ENCODE measurements at regions not wholly inside any gene's neighbourhood (a gene's known extent, or its start where the extent isn't known, plus 50 kb on each side); places are given as distances from the start of the nearest gene placed in this dataset.

DNA sequence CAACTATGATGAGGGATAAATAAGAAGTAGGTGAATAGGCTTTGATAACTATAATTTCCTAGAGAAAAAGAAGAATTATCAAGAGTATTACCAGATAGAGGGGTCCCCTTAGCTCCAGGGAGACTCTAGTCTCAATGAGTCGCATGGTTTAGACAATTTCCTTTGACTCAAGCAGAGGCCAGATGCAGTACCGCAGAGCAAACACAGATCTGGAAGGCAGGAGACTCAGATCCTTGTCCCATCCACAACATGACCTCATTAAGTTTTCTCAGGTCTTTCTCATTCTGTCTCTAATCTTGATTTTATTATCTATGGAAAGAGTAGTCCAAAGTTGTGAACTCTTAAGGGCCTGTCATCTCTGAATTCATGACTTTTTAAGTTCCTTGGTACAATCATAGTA lies 987.9 kb downstream of the NTRK3 start:
- POLR2A ChIA-PET: no interaction called here
- Mint-ChIP-seq H3K27me3 (peaks cover 0 to 9% of the 10 kb centered on the region in 2 donors), H3K9me3 (peaks cover 2 to 6% (median 3%) of the 10 kb centered on the region in 5 donors), H3K36me3 (no peaks in the 10 kb centered on the region), H3K4me3 (no peak overlapping the region), H3K4me1 (no peaks in the 10 kb centered on the region), H3K27ac (no peak overlapping the region)
- Histone ChIP-seq H3K27ac (ENCODE audit: low read depth, low read length) (no peak overlapping the region), H3K27me3 (ENCODE audit: insufficient read depth, low read length, poor library complexity, severe bottlenecking) (no peaks in the 10 kb centered on the region), H3K36me3 (ENCODE audit: insufficient read depth, low read length) (no peaks in the 10 kb centered on the region), H3K4me3 (ENCODE audit: low read length) (no peak overlapping the region), H3K4me1 (ENCODE audit: insufficient read depth, low read length) (no peaks in the 10 kb centered on the region), H3K9me3 (ENCODE audit: low read length) (no peaks in the 10 kb centered on the region)
- CTCF ChIA-PET: no interaction called here
- no peak for DNase-seq

DNA sequence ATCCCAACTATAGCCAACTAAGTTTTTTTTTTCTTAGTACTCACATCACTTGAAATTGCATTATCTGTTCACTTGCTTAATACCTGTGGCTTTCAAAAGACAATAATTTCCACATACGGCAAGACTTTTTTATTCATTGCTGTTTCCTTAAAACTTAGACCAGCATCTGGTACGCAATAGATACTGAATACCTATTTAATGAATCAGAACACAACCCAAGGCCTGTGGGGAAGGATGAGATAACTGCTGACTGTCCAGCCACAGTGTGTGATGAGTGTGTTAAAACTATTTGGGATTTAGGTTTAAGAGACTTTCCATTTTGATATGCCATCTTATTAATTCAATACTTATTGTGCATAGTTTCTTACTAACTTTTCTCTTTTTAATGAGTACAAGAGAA lies 988.7 kb downstream of the NTRK3 start:
- Histone ChIP-seq H3K27me3 (ENCODE audit: insufficient read depth, low read length, poor library complexity, severe bottlenecking) (no peaks in the 10 kb centered on the region), H3K36me3 (ENCODE audit: insufficient read depth, low read length) (no peaks in the 10 kb centered on the region), H3K27ac (ENCODE audit: low read depth, low read length) (no peak overlapping the region), H3K4me3 (ENCODE audit: low read length) (no peak overlapping the region), H3K4me1 (ENCODE audit: insufficient read depth, low read length) (no peaks in the 10 kb centered on the region), H3K9me3 (ENCODE audit: low read length) (no peaks in the 10 kb centered on the region)
- Mint-ChIP-seq H3K36me3 (no peaks in the 10 kb centered on the region), H3K9me3 (peaks cover 0 to 6% (median 3%) of the 10 kb centered on the region in 5 donors), H3K27ac (no peak overlapping the region), H3K4me1 (no peaks in the 10 kb centered on the region), H3K4me3 (no peak overlapping the region), H3K27me3 (peaks cover 0 to 9% of the 10 kb centered on the region in 2 donors)
- ChIA-PET CTCF (no interaction called here), POLR2A (no interaction called here)
- DNase-seq: no peak

GRCh38 chr15:87263871-87264270 lies 992.7 kb downstream of the NTRK3 start:
- Mint-ChIP-seq H3K4me3 (no peak overlapping the region), H3K36me3 (no peaks in the 10 kb centered on the region), H3K4me1 (no peaks in the 10 kb centered on the region), H3K27me3 (peaks cover 0 to 14% of the 10 kb centered on the region in 2 donors), H3K9me3 (peaks cover 0 to 8% (median 6%) of the 10 kb centered on the region in 5 donors), H3K27ac (no peak overlapping the region)
- no peaks in the 10 kb centered on the region for H3K4me1 ChIP-seq (ENCODE audit: insufficient read depth, low read length)
- H3K27me3 ChIP-seq (ENCODE audit: insufficient read depth, low read length, poor library complexity, severe bottlenecking): no peaks in the 10 kb centered on the region
- H3K36me3 ChIP-seq (ENCODE audit: insufficient read depth, low read length): no peaks in the 10 kb centered on the region
- CTCF ChIA-PET: no interaction called here
- POLR2A ChIA-PET: no interaction called here
- H3K4me3 ChIP-seq (ENCODE audit: low read length): no peak overlapping the region
- no peak for DNase-seq
- no peaks in the 10 kb centered on the region for H3K9me3 ChIP-seq (ENCODE audit: low read length)
- H3K27ac ChIP-seq (ENCODE audit: low read depth, low read length): no peak overlapping the region

DNA sequence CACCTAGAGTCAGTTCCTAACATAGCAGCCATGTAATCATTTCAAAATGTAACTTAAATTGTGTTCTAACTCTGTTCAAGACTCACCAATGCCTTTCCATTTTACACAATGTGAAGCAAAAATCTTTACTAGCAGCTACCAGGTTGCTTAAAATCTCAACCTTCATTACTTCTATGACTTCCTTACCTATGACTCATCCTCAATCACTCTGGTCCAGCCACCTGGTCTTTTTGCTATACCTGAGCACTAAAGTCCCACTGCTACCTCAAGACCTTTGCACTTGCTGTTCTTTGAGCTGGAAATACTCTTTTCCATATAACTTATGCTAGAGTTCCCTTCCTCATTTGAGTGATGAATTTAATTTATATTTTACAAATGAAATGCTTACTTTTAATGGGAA lies 993.2 kb downstream of the NTRK3 start:
- Histone ChIP-seq H3K4me1 (ENCODE audit: insufficient read depth, low read length) (no peaks in the 10 kb centered on the region), H3K36me3 (ENCODE audit: insufficient read depth, low read length) (no peaks in the 10 kb centered on the region), H3K4me3 (ENCODE audit: low read length) (no peak overlapping the region), H3K27me3 (ENCODE audit: insufficient read depth, low read length, poor library complexity, severe bottlenecking) (no peaks in the 10 kb centered on the region), H3K9me3 (ENCODE audit: low read length) (no peaks in the 10 kb centered on the region), H3K27ac (ENCODE audit: low read depth, low read length) (no peak overlapping the region)
- no peak for DNase-seq
- Mint-ChIP-seq H3K4me3 (no peak overlapping the region), H3K27me3 (peaks cover 2 to 14% of the 10 kb centered on the region in 2 donors), H3K4me1 (no peaks in the 10 kb centered on the region), H3K9me3 (peaks cover 0 to 8% (median 6%) of the 10 kb centered on the region in 5 donors), H3K36me3 (no peaks in the 10 kb centered on the region), H3K27ac (no peak overlapping the region)
- POLR2A ChIA-PET: no interaction called here
- CTCF ChIA-PET: no interaction called here

DNA sequence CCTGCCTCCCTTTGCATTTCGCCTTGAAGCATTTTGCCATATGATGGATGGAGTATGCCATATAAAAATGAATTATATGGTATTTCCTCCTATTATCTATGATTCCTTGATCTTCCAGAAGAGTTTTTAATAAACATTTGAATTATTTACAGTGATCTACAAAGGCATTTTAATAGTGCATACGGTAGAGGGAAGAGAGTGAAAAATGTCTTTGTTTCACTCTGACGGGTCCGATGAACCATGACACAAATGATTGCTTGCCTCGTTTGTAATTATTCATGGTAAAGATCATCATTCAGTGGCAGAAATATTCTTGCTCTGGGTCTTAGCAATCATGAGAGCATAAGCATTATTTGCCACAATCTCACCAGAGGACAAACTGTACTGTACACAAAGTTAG lies 1010.9 kb downstream of the NTRK3 start:
- Histone ChIP-seq H3K36me3 (ENCODE audit: insufficient read depth, low read length) (no peaks in the 10 kb centered on the region), H3K9me3 (ENCODE audit: low read length) (no peaks in the 10 kb centered on the region), H3K4me3 (ENCODE audit: low read length) (no peak overlapping the region), H3K4me1 (ENCODE audit: insufficient read depth, low read length) (no peaks in the 10 kb centered on the region), H3K27me3 (ENCODE audit: insufficient read depth, low read length, poor library complexity, severe bottlenecking) (no peaks in the 10 kb centered on the region), H3K27ac (ENCODE audit: low read depth, low read length) (no peak overlapping the region)
- no peak overlapping the region for H3K27ac Mint-ChIP-seq
- POLR2A ChIA-PET: no interaction called here
- peaks cover 0 to 7% (median 0%) of the 10 kb centered on the region in 5 donors for H3K9me3 Mint-ChIP-seq
- no peaks in the 10 kb centered on the region for H3K36me3 Mint-ChIP-seq
- H3K27me3 Mint-ChIP-seq: peaks cover 0 to 2% of the 10 kb centered on the region in 2 donors
- CTCF ChIA-PET: no interaction called here
- DNase-seq: no peak
- H3K4me3 Mint-ChIP-seq: no peak overlapping the region
- H3K4me1 Mint-ChIP-seq: no peaks in the 10 kb centered on the region

- Mint-ChIP-seq H3K4me3 (no peak overlapping the region), H3K27ac (no peak overlapping the region), H3K4me1 (no peaks in the 10 kb centered on the region), H3K9me3 (peaks cover 0 to 2% (median 0%) of the 10 kb centered on the region in 5 donors), H3K36me3 (no peaks in the 10 kb centered on the region), H3K27me3 (peaks cover 2 to 4% of the 10 kb centered on the region in 2 donors)
- DNase-seq: no peak
- H3K36me3 ChIP-seq (ENCODE audit: insufficient read depth, low read length): no peaks in the 10 kb centered on the region
- no peaks in the 10 kb centered on the region for H3K9me3 ChIP-seq (ENCODE audit: low read length)
- H3K4me3 ChIP-seq (ENCODE audit: low read length): no peak overlapping the region
- POLR2A ChIA-PET: no interaction called here
- H3K27me3 ChIP-seq (ENCODE audit: insufficient read depth, low read length, poor library complexity, severe bottlenecking): no peaks in the 10 kb centered on the region
- CTCF ChIA-PET: no interaction called here
- H3K4me1 ChIP-seq (ENCODE audit: insufficient read depth, low read length): no peaks in the 10 kb centered on the region
- no peak overlapping the region for H3K27ac ChIP-seq (ENCODE audit: low read depth, low read length)
These were observed 1013.1 kb downstream of the NTRK3 start for GRCh38 chr15:87243474-87243873.

GRCh38 chr15:87239582-87240230 lies 1016.8 kb downstream of the NTRK3 start:
- Histone ChIP-seq H3K9me3 (ENCODE audit: low read length) (no peaks in the 10 kb centered on the region), H3K36me3 (ENCODE audit: insufficient read depth, low read length) (no peaks in the 10 kb centered on the region), H3K27me3 (ENCODE audit: insufficient read depth, low read length, poor library complexity, severe bottlenecking) (no peaks in the 10 kb centered on the region), H3K27ac (ENCODE audit: low read depth, low read length) (no peak overlapping the region), H3K4me1 (ENCODE audit: insufficient read depth, low read length) (no peaks in the 10 kb centered on the region), H3K4me3 (ENCODE audit: low read length) (no peak overlapping the region)
- H3K27ac Mint-ChIP-seq: no peak overlapping the region
- peaks cover 0 to 3% (median 0%) of the 10 kb centered on the region in 5 donors for H3K9me3 Mint-ChIP-seq
- CTCF ChIA-PET: no interaction called here
- DNase-seq: no peak
- H3K4me3 Mint-ChIP-seq: no peak overlapping the region
- POLR2A ChIA-PET: no interaction called here
- peaks cover 3 to 4% of the 10 kb centered on the region in 2 donors for H3K27me3 Mint-ChIP-seq
- H3K4me1 Mint-ChIP-seq: no peaks in the 10 kb centered on the region
- no peaks in the 10 kb centered on the region for H3K36me3 Mint-ChIP-seq

GRCh38 chr15:87238451-87239068 lies 1018.0 kb downstream of the NTRK3 start:
- Histone ChIP-seq H3K27me3 (ENCODE audit: insufficient read depth, low read length, poor library complexity, severe bottlenecking) (no peaks in the 10 kb centered on the region), H3K27ac (ENCODE audit: low read depth, low read length) (no peak overlapping the region), H3K4me3 (ENCODE audit: low read length) (no peak overlapping the region), H3K9me3 (ENCODE audit: low read length) (no peaks in the 10 kb centered on the region), H3K36me3 (ENCODE audit: insufficient read depth, low read length) (no peaks in the 10 kb centered on the region), H3K4me1 (ENCODE audit: insufficient read depth, low read length) (no peaks in the 10 kb centered on the region)
- ChIA-PET POLR2A (no interaction called here), CTCF (no interaction called here)
- Mint-ChIP-seq H3K27ac (no peak overlapping the region), H3K27me3 (peaks cover 3 to 4% of the 10 kb centered on the region in 2 donors), H3K9me3 (peaks cover 0 to 6% (median 2%) of the 10 kb centered on the region in 5 donors), H3K4me1 (no peaks in the 10 kb centered on the region), H3K36me3 (no peaks in the 10 kb centered on the region), H3K4me3 (no peak overlapping the region)
- no peak for DNase-seq
